ENCODE measurements at regions not wholly inside any gene's neighbourhood (a gene's known extent, or its start where the extent isn't known, plus 50 kb on each side); places are given as distances from the start of the nearest gene placed in this dataset.

- no peaks in the 10 kb centered on the region for H3K9me3 ChIP-seq (ENCODE audit: low read length)
- H3K4me3 ChIP-seq (ENCODE audit: low read depth, low read length, poor library complexity, severe bottlenecking): no peak overlapping the region
- H3K27me3 ChIP-seq (ENCODE audit: insufficient read depth, low read length): no peaks in the 10 kb centered on the region
- H3K79me2 ChIP-seq (ENCODE audit: insufficient read depth, low read length): no peaks in the 10 kb centered on the region
- H3K4me1 ChIP-seq (ENCODE audit: insufficient read depth, low read length, severe bottlenecking): no peaks in the 10 kb centered on the region
- H2AFZ ChIP-seq (ENCODE audit: low read length): no peak overlapping the region
- no peak overlapping the region for H3K4me2 ChIP-seq (ENCODE audit: low read length)
- no peak overlapping the region for H3K27ac ChIP-seq (ENCODE audit: low read depth, low read length, poor library complexity, severe bottlenecking)
- no peaks in the 10 kb centered on the region for H3K36me3 ChIP-seq (ENCODE audit: insufficient read depth, low read length)
- no peak overlapping the region for H3K9ac ChIP-seq (ENCODE audit: low read length)
- no peaks in the 10 kb centered on the region for H4K20me1 ChIP-seq (ENCODE audit: insufficient read depth, low read length)
- H3F3A ChIP-seq (ENCODE audit: insufficient read depth, low read length): no peaks in the 10 kb centered on the region
- H3K9me2 ChIP-seq (ENCODE audit: low read depth, low read length): no peaks in the 10 kb centered on the region
- TF ChIP-seq EZH2 (IDR thresholded peaks at IDR 0.05; ENCODE audit: borderline replicate concordance, low read length) (no peak), CTCF (IDR thresholded peaks at IDR 0.05; ENCODE audit: low read length) (no peak)
Measured at GRCh38 chr13:87122551-87122950, 548.6 kb upstream of the SLITRK5 start.

- Histone ChIP-seq H3K27ac (ENCODE audit: low read depth, low read length, poor library complexity, severe bottlenecking) (no peak overlapping the region), H4K20me1 (ENCODE audit: insufficient read depth, low read length) (no peaks in the 10 kb centered on the region), H3K36me3 (ENCODE audit: insufficient read depth, low read length) (no peaks in the 10 kb centered on the region), H3K9ac (ENCODE audit: low read length) (no peak overlapping the region), H3K4me1 (ENCODE audit: insufficient read depth, low read length, severe bottlenecking) (no peaks in the 10 kb centered on the region), H3K9me3 (ENCODE audit: low read length) (no peaks in the 10 kb centered on the region), H3K4me2 (ENCODE audit: low read length) (no peak overlapping the region), H3F3A (ENCODE audit: insufficient read depth, low read length) (no peaks in the 10 kb centered on the region), H3K79me2 (ENCODE audit: insufficient read depth, low read length) (no peaks in the 10 kb centered on the region), H3K9me2 (ENCODE audit: low read depth, low read length) (no peaks in the 10 kb centered on the region), H2AFZ (ENCODE audit: low read length) (no peak overlapping the region), H3K27me3 (ENCODE audit: insufficient read depth, low read length) (no peaks in the 10 kb centered on the region), H3K4me3 (ENCODE audit: low read depth, low read length, poor library complexity, severe bottlenecking) (no peak overlapping the region)
- TF ChIP-seq EZH2 (IDR thresholded peaks at IDR 0.05; ENCODE audit: borderline replicate concordance, low read length): no peak
- no peak for TF ChIP-seq CTCF (IDR thresholded peaks at IDR 0.05; ENCODE audit: low read length)
Measured at GRCh38 chr13:87123987-87124784, 547.0 kb upstream of the SLITRK5 start.

GRCh38 chr13:87124785-87125074, 546.4 kb upstream of the SLITRK5 start:
- TF ChIP-seq EZH2 (IDR thresholded peaks at IDR 0.05; ENCODE audit: borderline replicate concordance, low read length) (no peak), CTCF (IDR thresholded peaks at IDR 0.05; ENCODE audit: low read length) (no peak)
- no peaks in the 10 kb centered on the region for H3K36me3 ChIP-seq (ENCODE audit: insufficient read depth, low read length)
- H3K27ac ChIP-seq (ENCODE audit: low read depth, low read length, poor library complexity, severe bottlenecking): no peak overlapping the region
- H3K9me3 ChIP-seq (ENCODE audit: low read length): no peaks in the 10 kb centered on the region
- no peak overlapping the region for H3K4me2 ChIP-seq (ENCODE audit: low read length)
- H3K27me3 ChIP-seq (ENCODE audit: insufficient read depth, low read length): no peaks in the 10 kb centered on the region
- no peaks in the 10 kb centered on the region for H3K9me2 ChIP-seq (ENCODE audit: low read depth, low read length)
- no peaks in the 10 kb centered on the region for H3K79me2 ChIP-seq (ENCODE audit: insufficient read depth, low read length)
- no peaks in the 10 kb centered on the region for H4K20me1 ChIP-seq (ENCODE audit: insufficient read depth, low read length)
- no peaks in the 10 kb centered on the region for H3K4me1 ChIP-seq (ENCODE audit: insufficient read depth, low read length, severe bottlenecking)
- H3F3A ChIP-seq (ENCODE audit: insufficient read depth, low read length): no peaks in the 10 kb centered on the region
- H3K9ac ChIP-seq (ENCODE audit: low read length): no peak overlapping the region
- H2AFZ ChIP-seq (ENCODE audit: low read length): no peak overlapping the region
- H3K4me3 ChIP-seq (ENCODE audit: low read depth, low read length, poor library complexity, severe bottlenecking): no peak overlapping the region

Data from OCI-LY1 (cell line).